ENCODE measurements at regions not wholly inside any gene's neighbourhood (a gene's known extent, or its start where the extent isn't known, plus 50 kb on each side); places are given as distances from the start of the nearest gene placed in this dataset.

GRCh38 chr4:103397541-103397940 lies 199.4 kb upstream of the CENPE start:
- no peak for TF ChIP-seq POLR2AphosphoS5 (IDR thresholded peaks at IDR 0.05; ENCODE audit: low read depth)
- no peak for TF ChIP-seq EZH2phosphoT487 (IDR thresholded peaks at IDR 0.05; ENCODE audit: unreplicated experiment)
- no peak for TF ChIP-seq CTCF (conservative IDR thresholded peaks at IDR 0.05; ENCODE audit: low read depth in 2 of 2)
- TF ChIP-seq REST (IDR thresholded peaks at IDR 0.05; ENCODE audit: unreplicated experiment): no peak
- TF ChIP-seq EZH2 (IDR thresholded peaks at IDR 0.05; ENCODE audit: low read depth, unreplicated experiment): no peak
- no peak for TF ChIP-seq NANOG (IDR thresholded peaks at IDR 0.05; ENCODE audit: borderline replicate concordance)
- TF ChIP-seq JUNB (IDR thresholded peaks at IDR 0.05; ENCODE audit: unreplicated experiment): no peak
- no peak for TF ChIP-seq CREB1 (CRISPR knock-in tag; IDR thresholded peaks at IDR 0.05; ENCODE audit: low read depth)
- no peak for TF ChIP-seq ETS1 (IDR thresholded peaks at IDR 0.05)
- no peak for TF ChIP-seq ZNF114 (CRISPR knock-in tag; IDR thresholded peaks at IDR 0.05)
- no peak for TF ChIP-seq STAT1 (IDR thresholded peaks at IDR 0.05; ENCODE audit: unreplicated experiment)
